ENCODE measurements at regions not wholly inside any gene's neighbourhood (a gene's known extent, or its start where the extent isn't known, plus 50 kb on each side); places are given as distances from the start of the nearest gene placed in this dataset.

DNA sequence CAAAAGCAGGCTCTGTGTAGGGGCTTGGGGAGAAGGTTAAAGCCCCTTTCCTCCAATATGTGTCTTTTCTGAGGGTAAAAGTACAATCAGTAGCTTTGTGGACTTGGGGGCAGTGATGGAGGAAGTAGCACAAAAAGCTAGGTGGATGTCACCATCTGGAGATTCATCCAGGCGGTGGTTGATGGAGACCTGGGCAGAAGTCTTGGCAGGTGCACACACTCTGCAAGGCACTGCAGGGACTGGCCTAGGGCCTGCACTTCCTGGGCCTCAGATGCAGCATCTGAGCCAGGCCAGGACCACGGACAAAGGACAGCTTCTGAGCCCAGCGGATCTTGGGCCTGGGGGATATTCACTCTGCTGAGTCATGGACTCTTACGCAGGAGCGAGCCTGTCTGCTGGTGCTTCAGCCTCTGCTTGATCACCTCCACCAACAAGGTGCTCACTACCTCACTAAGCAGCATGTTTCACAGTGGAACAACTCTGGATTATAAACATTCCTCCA lies 391.1 kb downstream of the TNS1 start:
- ATAC-seq (ENCODE audit: low FRiP score in 2 of 2) (no peak), DNase-seq (no peak)
- H3K9me3 ChIP-seq, result no peaks in the 10 kb centered on the region
- no peaks in the 10 kb centered on the region for H3K27me3 ChIP-seq
- no peak overlapping the region for H3K27ac ChIP-seq
- no peaks in the 10 kb centered on the region for H3K36me3 ChIP-seq
- WGBS, 2 donors, result 90 to 100% methylated on average over 1 to 5 of the region's 5 CpGs
- no peak overlapping the region for H3K4me3 ChIP-seq
- H3K4me1 ChIP-seq, result peaks cover 0 to 14% (median 6%) of the 10 kb centered on the region in 4 donors
- TF ChIP-seq EP300 (IDR thresholded peaks at IDR 0.05) (no peak), POLR2A (IDR thresholded peaks at IDR 0.05) (no peak), POLR2AphosphoS5 (IDR thresholded peaks at IDR 0.05) (no peak)
- TF ChIP-seq, protein P1, sequence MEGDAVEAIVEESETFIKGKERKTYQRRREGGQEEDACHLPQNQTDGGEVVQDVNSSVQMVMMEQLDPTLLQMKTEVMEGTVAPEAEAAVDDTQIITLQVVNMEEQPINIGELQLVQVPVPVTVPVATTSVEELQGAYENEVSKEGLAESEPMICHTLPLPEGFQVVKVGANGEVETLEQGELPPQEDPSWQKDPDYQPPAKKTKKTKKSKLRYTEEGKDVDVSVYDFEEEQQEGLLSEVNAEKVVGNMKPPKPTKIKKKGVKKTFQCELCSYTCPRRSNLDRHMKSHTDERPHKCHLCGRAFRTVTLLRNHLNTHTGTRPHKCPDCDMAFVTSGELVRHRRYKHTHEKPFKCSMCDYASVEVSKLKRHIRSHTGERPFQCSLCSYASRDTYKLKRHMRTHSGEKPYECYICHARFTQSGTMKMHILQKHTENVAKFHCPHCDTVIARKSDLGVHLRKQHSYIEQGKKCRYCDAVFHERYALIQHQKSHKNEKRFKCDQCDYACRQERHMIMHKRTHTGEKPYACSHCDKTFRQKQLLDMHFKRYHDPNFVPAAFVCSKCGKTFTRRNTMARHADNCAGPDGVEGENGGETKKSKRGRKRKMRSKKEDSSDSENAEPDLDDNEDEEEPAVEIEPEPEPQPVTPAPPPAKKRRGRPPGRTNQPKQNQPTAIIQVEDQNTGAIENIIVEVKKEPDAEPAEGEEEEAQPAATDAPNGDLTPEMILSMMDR (IDR thresholded peaks at IDR 0.05), result no peak

- ATAC-seq (ENCODE audit: low FRiP score in 2 of 2) (no peak), DNase-seq (no peak)
- H3K27ac ChIP-seq, result no peak overlapping the region
- H3K36me3 ChIP-seq, result no peaks in the 10 kb centered on the region
- H3K9me3 ChIP-seq, result no peaks in the 10 kb centered on the region
- 92 to 100% methylated on average over 3 to 4 of the region's 4 CpGs for WGBS, 2 donors
- H3K4me1 ChIP-seq, result peaks cover 0 to 14% (median 6%) of the 10 kb centered on the region in 4 donors
- TF ChIP-seq POLR2A (IDR thresholded peaks at IDR 0.05), result no peak
- TF ChIP-seq POLR2AphosphoS5 (IDR thresholded peaks at IDR 0.05), result no peak
- TF ChIP-seq, protein P1 (IDR thresholded peaks at IDR 0.05), result no peak
- no peak for TF ChIP-seq EP300 (IDR thresholded peaks at IDR 0.05)
- no peaks in the 10 kb centered on the region for H3K27me3 ChIP-seq
- H3K4me3 ChIP-seq, result no peak overlapping the region
Observed at GRCh38 chr2:217611056-217611455, 391.7 kb downstream of the TNS1 start.

- ATAC-seq (ENCODE audit: low FRiP score in 2 of 2) (peak in 1 of 2 donors; percentile 27), DNase-seq (no peak)
- Histone ChIP-seq H3K27ac (no peak overlapping the region), H3K4me3 (no peak overlapping the region), H3K4me1 (peaks cover 0 to 14% (median 7%) of the 10 kb centered on the region in 4 donors), H3K36me3 (no peaks in the 10 kb centered on the region), H3K27me3 (no peaks in the 10 kb centered on the region), H3K9me3 (no peaks in the 10 kb centered on the region)
- TF ChIP-seq POLR2A (IDR thresholded peaks at IDR 0.05), result no peak
- no peak for TF ChIP-seq POLR2AphosphoS5 (IDR thresholded peaks at IDR 0.05)
- no peak for TF ChIP-seq EP300 (IDR thresholded peaks at IDR 0.05)
- TF ChIP-seq, protein P1 (IDR thresholded peaks at IDR 0.05), result no peak
- WGBS, 2 donors, result 68 to 81% methylated on average over 4 to 6 of the region's 6 CpGs
Observed at GRCh38 chr2:217610401-217610814, 392.4 kb downstream of the TNS1 start.

GRCh38 chr2:217609952-217610351 lies 392.8 kb downstream of the TNS1 start:
- Histone ChIP-seq H3K36me3 (no peaks in the 10 kb centered on the region), H3K9me3 (no peaks in the 10 kb centered on the region), H3K4me3 (no peak overlapping the region), H3K27me3 (no peaks in the 10 kb centered on the region), H3K4me1 (peaks cover 0 to 17% (median 11%) of the 10 kb centered on the region in 4 donors), H3K27ac (no peak overlapping the region)
- TF ChIP-seq, protein P1 (IDR thresholded peaks at IDR 0.05), result no peak
- TF ChIP-seq POLR2AphosphoS5 (IDR thresholded peaks at IDR 0.05) (no peak), POLR2A (IDR thresholded peaks at IDR 0.05) (no peak), EP300 (IDR thresholded peaks at IDR 0.05) (no peak)
- DNase-seq (no peak), ATAC-seq (ENCODE audit: low FRiP score in 2 of 2) (no peak)
- 96 to 97% methylated on average over 2 to 3 of the region's 3 CpGs for WGBS, 2 donors

DNA sequence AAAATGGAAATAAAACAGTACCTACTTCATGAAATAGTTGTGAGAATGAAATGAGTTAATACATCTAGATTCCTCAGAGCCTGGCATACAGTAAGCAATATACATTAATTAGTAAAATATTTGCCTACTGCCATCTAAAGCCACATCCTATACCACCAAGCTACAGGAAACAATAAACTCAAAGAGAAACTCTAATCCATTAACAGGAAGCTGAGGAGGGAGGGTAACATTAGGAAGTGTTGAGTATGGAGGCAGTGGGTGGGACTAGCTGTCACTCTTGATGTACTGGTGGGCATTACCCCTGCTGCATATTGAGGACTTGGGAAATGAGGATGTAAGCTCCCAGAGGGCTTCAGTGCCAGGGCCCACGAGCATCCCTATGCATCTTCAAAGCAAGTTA lies 396.5 kb downstream of the TNS1 start:
- Histone ChIP-seq H3K27ac (no peak overlapping the region), H3K4me1 (peaks cover 0 to 23% (median 12%) of the 10 kb centered on the region in 4 donors), H3K36me3 (no peaks in the 10 kb centered on the region), H3K9me3 (no peaks in the 10 kb centered on the region), H3K4me3 (no peak overlapping the region), H3K27me3 (no peaks in the 10 kb centered on the region)
- TF ChIP-seq POLR2A (IDR thresholded peaks at IDR 0.05) (no peak), EP300 (IDR thresholded peaks at IDR 0.05) (no peak), POLR2AphosphoS5 (IDR thresholded peaks at IDR 0.05) (no peak)
- TF ChIP-seq, protein P1 (IDR thresholded peaks at IDR 0.05), result no peak
- ATAC-seq (ENCODE audit: low FRiP score in 2 of 2) (no peak), DNase-seq (no peak)
- 27 to 45% methylated on average over 1 of the region's 1 CpG for WGBS, 2 donors
